GM19025 (cell line): ENCODE measurements at regions not wholly inside any gene's neighbourhood (a gene's known extent, or its start where the extent isn't known, plus 50 kb on each side); places are given as distances from the start of the nearest gene placed in this dataset.
"Not testable (repeated sequence)": the region's sequence is repeated elsewhere in the genome, so short reads cannot be mapped to it uniquely, and the experiment has no call there.

ENCODE experiments used
- ATAC-seq: cut with Tn5 transposase; IDR thresholded peaks from one replicate; pipeline ENCODE4 v1.9.1; 2021; ENCODE audit warnings: mild to moderate bottlenecking, low read depth, moderate library complexity; ENCODE audit not compliant: unreplicated experiment

GRCh38 chr3:162678941-162679340, 1182.3 kb downstream of the OTOL1 start:
- no peak for ATAC-seq

GRCh38 chr3:162684260-162684659, 1187.7 kb downstream of the OTOL1 start:
- ATAC-seq: no peak

- no peak for ATAC-seq
Observed at GRCh38 chr3:162699291-162699690, 1202.7 kb downstream of the OTOL1 start.

- no peak for ATAC-seq
Observed at GRCh38 chr3:162701211-162701610, 1204.6 kb downstream of the OTOL1 start.

- ATAC-seq: no peak
Observed at GRCh38 chr3:162702768-162703385, 1206.3 kb downstream of the OTOL1 start.

GRCh38 chr3:162704238-162704637, 1207.6 kb downstream of the OTOL1 start:
- ATAC-seq: no peak

GRCh38 chr3:162704799-162705385, 1208.3 kb downstream of the OTOL1 start:
- ATAC-seq: no peak

- ATAC-seq: not testable (repeated sequence)
Observed at GRCh38 chr3:162708394-162708793, 1211.8 kb downstream of the OTOL1 start.

GRCh38 chr3:162708942-162709706, 1212.5 kb downstream of the OTOL1 start:
- not testable (repeated sequence) for ATAC-seq

- ATAC-seq: no peak
Observed at GRCh38 chr3:162710332-162711112, 1213.9 kb downstream of the OTOL1 start.

GRCh38 chr3:162717074-162717473, 1220.5 kb downstream of the OTOL1 start:
- ATAC-seq: not testable (repeated sequence)

GRCh38 chr3:162718697-162719096, 1222.1 kb downstream of the OTOL1 start:
- ATAC-seq: no peak

GRCh38 chr3:162719684-162720341, 1223.2 kb downstream of the OTOL1 start:
- ATAC-seq: no peak

- no peak for ATAC-seq
Observed at GRCh38 chr3:162721736-162722135, 1225.1 kb downstream of the OTOL1 start.

- ATAC-seq: no peak
Observed at GRCh38 chr3:162722337-162722736, 1225.7 kb downstream of the OTOL1 start.

GRCh38 chr3:162722796-162723195, 1226.2 kb downstream of the OTOL1 start:
- ATAC-seq: not testable (repeated sequence)

- ATAC-seq: no peak
Observed at GRCh38 chr3:162729686-162730085, 1233.1 kb downstream of the OTOL1 start.

GRCh38 chr3:162731961-162732360, 1235.4 kb downstream of the OTOL1 start:
- ATAC-seq: not testable (repeated sequence)

- no peak for ATAC-seq
Observed at GRCh38 chr3:162738784-162739183, 1242.2 kb downstream of the OTOL1 start.

GRCh38 chr3:162740941-162741596, 1244.5 kb downstream of the OTOL1 start:
- ATAC-seq: no peak
